Ovary (tissue), 3 donors: ENCODE measurements at regions not wholly inside any gene's neighbourhood (a gene's known extent, or its start where the extent isn't known, plus 50 kb on each side); places are given as distances from the start of the nearest gene placed in this dataset.

ENCODE experiments used
- CTCF ChIP-seq, 3 donors: fragments of 450-650 bp in 2 of 3; fragments of 200-600 bp in 1 of 3; IDR thresholded peaks; one replicate each; pipeline versions ENCODE4 v1.5.1 to v1.8.0; 2016 to 2022; ENCODE audit warnings: antibody characterized with exemption in 3 of 3, mild to moderate bottlenecking in 1 of 3
- EP300 ChIP-seq: sonication (generic); formaldehyde crosslinking; IDR thresholded peaks from one replicate; pipeline ENCODE4 v1.6.1; 2017; ENCODE audit warnings: antibody characterized with exemption
- POLR2A ChIP-seq: fragments of 450-650 bp; IDR thresholded peaks from one replicate; pipeline ENCODE4 v1.6.1; 2017; ENCODE audit warnings: antibody characterized with exemption, mild to moderate bottlenecking, moderate library complexity
- donor health status: DM: no; HTN: no; CAD: no.

GRCh38 chr5:39586185-39586584 is 161.4 kb upstream of the DAB2 start:
- no peak for TF ChIP-seq POLR2A
- TF ChIP-seq CTCF (IDR thresholded peaks at IDR 0.05): no peak
- TF ChIP-seq EP300: no peak
